Large intestine (tissue), 3 donors: ENCODE measurements at regions not wholly inside any gene's neighbourhood (a gene's known extent, or its start where the extent isn't known, plus 50 kb on each side); places are given as distances from the start of the nearest gene placed in this dataset.

Source experiments
- DNase-seq, 2 donors: peaks; one replicate each; pipeline versions ENCODE4 v3.0.0 to v3.0.0-alpha.2; 2013
- H3K27ac ChIP-seq: one replicate; pipeline ENCODE4 v1.5.1; 2013; ENCODE audit warnings: low read length
- H3K27me3 ChIP-seq: 2 replicates; pipeline ENCODE4 v1.6.1; 2013; ENCODE audit warnings: low read length; ENCODE audit not compliant: control insufficient read depth, insufficient read depth
- H3K36me3 ChIP-seq: 2 replicates; pipeline ENCODE4 v1.6.1; 2013; ENCODE audit warnings: low read length; ENCODE audit not compliant: control insufficient read depth, insufficient read depth
- H3K4me1 ChIP-seq: one replicate; pipeline ENCODE4 v1.6.1; 2013; ENCODE audit warnings: low read length; ENCODE audit not compliant: control insufficient read depth, insufficient read depth
- H3K4me3 ChIP-seq: one replicate; pipeline ENCODE4 v1.5.1; 2013; ENCODE audit warnings: low read length
- H3K9me3 ChIP-seq: one replicate; pipeline ENCODE4 v1.6.1; 2013; ENCODE audit warnings: mild to moderate bottlenecking, low read depth, low read length, moderate library complexity; ENCODE audit not compliant: control insufficient read depth
- WGBS: methylation state at CpG from one replicate; pipeline ENCODE4 v1.1.5; 2013; ENCODE audit warnings: low lambda C conversion rate; ENCODE audit not compliant: insufficient coverage; 5-methylcytosine and 5-hydroxymethylcytosine counted together

DNA sequence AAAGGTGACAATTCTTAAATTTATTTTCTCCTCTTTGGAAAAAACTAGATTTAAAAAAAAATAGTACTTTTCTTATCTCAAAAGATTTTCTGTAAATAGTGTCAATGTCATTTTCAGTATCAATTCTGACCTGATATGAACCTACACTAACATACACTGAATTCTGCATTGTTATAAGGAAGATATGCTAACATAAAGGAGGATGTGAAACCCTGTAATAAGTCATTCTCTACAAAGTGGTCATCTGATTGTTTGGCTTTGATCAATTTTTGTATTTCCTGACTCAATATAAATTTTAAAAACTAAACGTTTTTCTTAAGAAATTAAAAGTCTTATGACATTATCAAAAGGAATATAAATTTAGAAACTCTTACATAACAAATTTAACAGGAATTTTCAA, 233.6 kb upstream of the EDIL3 start:
- H3K4me1 ChIP-seq: no peaks in the 10 kb centered on the region
- 50% methylated on average over 1 of the region's 1 CpG for WGBS
- H3K36me3 ChIP-seq: no peaks in the 10 kb centered on the region
- DNase-seq: no peak
- H3K27ac ChIP-seq: no peak overlapping the region
- no peak overlapping the region for H3K4me3 ChIP-seq
- H3K9me3 ChIP-seq: no peaks in the 10 kb centered on the region
- H3K27me3 ChIP-seq: no peaks in the 10 kb centered on the region

- WGBS: no CpG with 5 or more reads among the region's 3 CpGs
- Histone ChIP-seq H3K36me3 (no peaks in the 10 kb centered on the region), H3K4me1 (no peaks in the 10 kb centered on the region), H3K4me3 (no peak overlapping the region), H3K27ac (no peak overlapping the region), H3K27me3 (no peaks in the 10 kb centered on the region), H3K9me3 (no peaks in the 10 kb centered on the region)
- DNase-seq: no peak
Observed at GRCh38 chr5:84614906-84615305, 230.2 kb upstream of the EDIL3 start.

DNA sequence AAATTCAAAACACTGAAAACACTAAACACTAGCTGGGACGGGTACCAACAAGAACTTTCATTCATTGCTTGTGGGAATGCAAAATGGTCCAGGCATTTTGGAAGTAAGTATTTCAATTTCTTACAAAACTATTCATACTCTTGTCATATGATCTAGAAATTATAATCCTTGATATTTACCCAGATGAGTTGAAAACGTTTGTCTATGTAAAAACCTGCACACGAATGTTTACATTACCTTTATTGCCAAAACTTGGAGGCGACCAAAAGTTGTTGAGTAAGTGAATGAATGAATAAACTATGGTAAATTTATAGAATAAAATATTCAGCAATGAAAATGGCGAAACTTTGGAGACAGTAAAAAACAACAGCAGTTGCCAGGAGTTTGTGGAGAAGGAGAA, 222.1 kb upstream of the EDIL3 start:
- Histone ChIP-seq H3K27ac (no peak overlapping the region), H3K27me3 (no peaks in the 10 kb centered on the region), H3K36me3 (no peaks in the 10 kb centered on the region), H3K4me3 (no peak overlapping the region), H3K9me3 (no peaks in the 10 kb centered on the region), H3K4me1 (no peaks in the 10 kb centered on the region)
- 74% methylated on average over 4 of the region's 5 CpGs for WGBS
- DNase-seq: no peak

- no peak for DNase-seq
- H3K36me3 ChIP-seq: no peaks in the 10 kb centered on the region
- H3K4me1 ChIP-seq: no peaks in the 10 kb centered on the region
- 83% methylated on average over 2 of the region's 3 CpGs for WGBS
- H3K27me3 ChIP-seq: no peaks in the 10 kb centered on the region
- no peak overlapping the region for H3K27ac ChIP-seq
- H3K9me3 ChIP-seq: no peaks in the 10 kb centered on the region
- H3K4me3 ChIP-seq: no peak overlapping the region
Observed at GRCh38 chr5:84605241-84605640, 220.6 kb upstream of the EDIL3 start.

DNA sequence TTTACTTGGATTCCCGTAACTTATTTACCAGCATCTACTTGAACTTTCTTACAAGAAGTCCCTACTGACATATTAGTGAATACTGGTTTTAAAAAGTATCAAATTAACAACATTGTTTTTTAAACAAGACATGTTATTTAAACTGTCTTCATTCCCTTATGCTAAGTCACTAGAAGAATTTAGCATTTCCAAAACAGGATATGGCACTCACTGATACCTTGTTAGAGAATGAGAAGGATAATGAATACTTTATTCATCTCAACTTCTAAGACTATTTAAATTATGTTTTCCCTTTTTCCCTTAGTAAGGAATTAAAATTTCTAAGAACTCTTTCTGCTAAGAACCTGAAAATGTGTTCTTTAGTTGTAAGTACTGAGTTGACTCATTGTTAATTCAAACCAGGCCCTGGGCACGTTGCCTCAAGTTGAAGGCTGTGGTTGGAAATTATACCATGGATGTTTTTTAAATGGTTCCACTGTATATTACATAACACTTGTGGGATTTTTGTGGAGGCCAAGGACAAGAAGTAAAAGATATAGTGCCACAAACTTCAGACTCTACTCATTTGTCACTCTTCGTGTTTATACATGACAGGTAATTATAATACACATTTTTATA, 219.0 kb upstream of the EDIL3 start:
- Histone ChIP-seq H3K36me3 (no peaks in the 10 kb centered on the region), H3K9me3 (no peaks in the 10 kb centered on the region), H3K4me1 (no peaks in the 10 kb centered on the region), H3K27ac (no peak overlapping the region), H3K27me3 (no peaks in the 10 kb centered on the region), H3K4me3 (no peak overlapping the region)
- no peak for DNase-seq
- WGBS: 70% methylated on average over 2 of the region's 3 CpGs

DNA sequence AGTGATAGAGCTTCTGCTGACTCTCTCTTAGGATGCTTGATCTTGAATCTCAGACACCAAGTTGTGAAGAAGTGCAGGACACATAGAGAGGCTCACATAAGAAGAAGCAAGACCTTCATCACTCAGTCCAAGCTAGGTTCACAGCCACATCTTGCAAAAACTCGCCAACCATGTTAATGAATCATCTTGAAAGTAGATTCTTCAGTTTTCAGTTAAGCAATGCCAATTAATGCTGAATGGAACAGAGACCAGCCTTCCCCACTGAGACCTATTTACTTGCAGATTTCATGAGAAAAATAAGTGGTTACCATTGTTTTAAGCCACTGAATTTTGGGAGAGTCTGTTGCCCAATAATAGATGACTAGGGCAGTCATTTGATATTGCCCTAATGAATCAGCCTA, 217.7 kb upstream of the EDIL3 start:
- H3K27ac ChIP-seq: no peak overlapping the region
- DNase-seq: no peak
- no peaks in the 10 kb centered on the region for H3K4me1 ChIP-seq
- no peak overlapping the region for H3K4me3 ChIP-seq
- no peaks in the 10 kb centered on the region for H3K9me3 ChIP-seq
- no peaks in the 10 kb centered on the region for H3K36me3 ChIP-seq
- WGBS: no CpG with 5 or more reads among the region's 1 CpG
- H3K27me3 ChIP-seq: no peaks in the 10 kb centered on the region

DNA sequence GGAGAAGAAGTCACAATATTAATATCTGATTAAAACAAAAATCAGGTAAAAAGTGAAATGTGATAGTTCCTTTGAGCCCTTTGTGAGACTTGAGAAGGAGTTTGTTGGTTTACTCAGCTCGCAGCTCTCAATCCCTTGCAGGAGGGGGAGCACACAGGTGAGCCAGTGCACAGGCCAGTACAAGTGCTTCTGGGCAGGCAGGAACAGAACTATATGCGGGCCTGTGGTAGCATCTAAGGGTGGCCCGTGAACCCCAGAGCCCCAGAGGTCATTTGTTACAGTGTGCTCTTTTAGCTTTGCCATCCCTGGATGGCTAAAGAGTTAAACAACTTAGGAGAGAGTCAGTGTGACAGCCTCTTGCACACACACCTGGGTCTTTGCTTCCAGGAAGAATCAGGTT, 215.3 kb upstream of the EDIL3 start:
- Histone ChIP-seq H3K4me1 (no peaks in the 10 kb centered on the region), H3K4me3 (no peak overlapping the region), H3K36me3 (no peaks in the 10 kb centered on the region), H3K9me3 (no peaks in the 10 kb centered on the region), H3K27me3 (no peaks in the 10 kb centered on the region), H3K27ac (no peak overlapping the region)
- no peak for DNase-seq
- WGBS: no CpG with 5 or more reads among the region's 3 CpGs

DNA sequence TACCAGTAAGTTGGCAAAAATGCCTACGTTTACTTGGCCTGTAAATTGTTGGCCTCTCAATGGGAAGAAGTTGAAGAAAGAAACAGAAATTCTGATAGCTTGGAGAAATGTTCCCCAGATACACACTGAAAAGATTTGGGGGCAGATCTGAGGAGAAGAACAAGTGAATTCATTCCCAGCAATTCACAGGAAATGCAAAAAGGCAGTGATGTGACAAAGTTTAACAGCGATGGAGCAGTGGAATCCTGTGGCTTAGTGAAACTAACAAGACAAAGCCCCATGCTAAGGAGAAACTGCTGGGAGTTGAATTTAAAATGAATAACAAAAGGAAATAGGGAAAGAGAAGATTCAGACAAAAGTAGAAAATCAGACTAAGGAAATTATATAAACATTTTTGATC, 213.2 kb upstream of the EDIL3 start:
- Histone ChIP-seq H3K27me3 (no peaks in the 10 kb centered on the region), H3K36me3 (no peaks in the 10 kb centered on the region), H3K27ac (no peak overlapping the region), H3K9me3 (no peaks in the 10 kb centered on the region), H3K4me3 (no peak overlapping the region), H3K4me1 (no peaks in the 10 kb centered on the region)
- 47% methylated on average over 2 of the region's 2 CpGs for WGBS
- DNase-seq: no peak

DNA sequence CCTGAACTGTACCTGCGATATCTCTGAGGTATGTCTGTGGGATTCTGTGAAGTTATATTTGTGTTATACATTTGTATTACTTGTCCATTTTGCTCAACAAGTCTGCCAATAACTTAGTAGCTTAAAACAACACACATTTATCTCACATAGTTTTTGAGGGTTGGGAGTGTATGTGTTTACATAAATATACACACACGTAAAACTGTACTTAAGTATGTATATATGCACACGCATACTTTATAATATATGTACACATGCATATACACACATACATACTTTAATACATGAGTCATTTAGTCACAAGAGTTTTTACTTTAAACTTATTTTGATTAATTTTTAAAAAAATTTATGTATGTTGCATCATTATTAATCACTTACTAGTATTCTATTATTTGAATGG, 205.9 kb upstream of the EDIL3 start:
- Histone ChIP-seq H3K36me3 (no peaks in the 10 kb centered on the region), H3K4me1 (no peaks in the 10 kb centered on the region), H3K27ac (no peak overlapping the region), H3K27me3 (no peaks in the 10 kb centered on the region), H3K4me3 (no peak overlapping the region), H3K9me3 (no peaks in the 10 kb centered on the region)
- no peak for DNase-seq
- WGBS: 80% methylated on average over 1 of the region's 3 CpGs

- no CpG with 5 or more reads among the region's 1 CpG for WGBS
- DNase-seq: no peak
Observed at GRCh38 chr5:84589926-84590325, 205.2 kb upstream of the EDIL3 start.

GRCh38 chr5:84585218-84585617, 200.5 kb upstream of the EDIL3 start:
- Histone ChIP-seq H3K4me3 (no peak overlapping the region), H3K27ac (no peak overlapping the region), H3K9me3 (peaks cover 2% of the 10 kb centered on the region), H3K4me1 (no peaks in the 10 kb centered on the region), H3K36me3 (no peaks in the 10 kb centered on the region), H3K27me3 (no peaks in the 10 kb centered on the region)
- no peak for DNase-seq
- no CpG with 5 or more reads among the region's 5 CpGs for WGBS

More at GRCh38 chr5:84589926-84590325, 205.2 kb upstream of the EDIL3 start:
- Histone ChIP-seq H3K9me3 (no peaks in the 10 kb centered on the region), H3K36me3 (no peaks in the 10 kb centered on the region), H3K4me1 (no peaks in the 10 kb centered on the region), H3K27ac (no peak overlapping the region), H3K27me3 (no peaks in the 10 kb centered on the region), H3K4me3 (no peak overlapping the region)
